ENCODE measurements at regions not wholly inside any gene's neighbourhood (a gene's known extent, or its start where the extent isn't known, plus 50 kb on each side); places are given as distances from the start of the nearest gene placed in this dataset.

DNA sequence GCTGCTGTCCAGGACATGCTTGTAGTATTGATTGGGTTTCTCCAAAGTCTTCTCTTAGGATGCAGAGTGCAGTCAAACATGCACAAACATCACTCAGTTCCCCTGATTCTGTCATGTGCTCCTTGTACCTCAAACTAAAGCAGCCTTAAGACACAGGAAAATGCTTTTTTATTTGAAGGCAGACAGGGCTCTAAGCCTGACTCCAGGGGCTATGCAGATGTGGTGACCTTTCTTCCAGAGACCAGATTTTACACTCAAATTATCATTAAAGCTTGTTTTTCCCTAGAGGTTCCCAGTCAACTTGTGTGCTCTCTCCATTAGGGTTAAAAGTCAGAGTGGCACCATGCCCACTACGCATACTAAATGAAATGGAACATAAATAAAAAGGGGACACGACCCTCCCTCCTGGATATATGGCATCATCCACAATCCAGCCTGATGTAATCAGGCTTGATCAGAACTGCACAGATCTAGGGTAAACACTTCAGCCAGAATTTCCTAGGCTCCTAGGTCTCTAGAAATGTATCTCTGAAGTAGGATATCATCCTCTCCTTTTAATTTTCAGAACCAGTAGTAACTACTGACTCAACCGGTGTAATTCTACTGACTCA lies 771.1 kb downstream of the NR2F1-AS1 start:
- no peak for DNase-seq (ENCODE audit: low read depth in 2 of 3, low spot score in 1 of 3)

DNA sequence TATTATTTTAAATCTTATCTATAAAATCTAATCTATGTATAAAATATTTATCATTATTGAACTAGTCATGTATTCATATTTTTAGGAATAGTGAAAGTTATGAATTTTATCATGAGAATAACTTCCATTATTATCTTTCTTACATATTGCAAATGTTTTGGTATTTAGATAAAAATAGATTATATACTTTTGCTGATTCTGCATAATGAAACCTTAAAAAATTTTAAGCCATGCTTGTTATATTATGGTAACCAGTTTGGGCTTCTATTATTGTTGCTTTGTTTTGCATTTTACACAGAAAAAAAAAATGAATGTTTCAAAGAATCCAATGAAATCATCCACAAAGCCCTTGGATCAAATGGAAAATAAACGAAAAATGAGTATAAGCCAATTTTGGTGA lies 772.5 kb downstream of the NR2F1-AS1 start:
- DNase-seq (ENCODE audit: low read depth in 2 of 3, low spot score in 1 of 3), result no peak

DNA sequence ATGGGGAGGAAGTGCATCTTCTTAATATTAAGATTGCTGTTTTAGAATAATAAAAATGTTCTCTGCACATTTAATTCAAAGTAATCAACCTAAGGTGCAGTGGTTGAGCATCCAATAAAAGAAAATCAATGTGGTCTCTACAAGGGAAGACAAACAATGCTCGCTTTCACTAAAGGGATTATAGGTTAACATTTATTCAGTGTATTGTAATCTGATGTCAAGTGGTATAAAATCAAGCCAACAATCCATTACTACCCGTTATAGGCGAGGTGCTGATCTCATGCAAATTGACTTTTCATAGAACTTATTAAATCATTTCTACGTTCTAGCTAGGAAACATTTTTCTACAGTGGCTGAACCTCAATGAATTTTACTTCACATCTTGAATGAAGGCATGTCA lies 773.9 kb downstream of the NR2F1-AS1 start:
- DNase-seq (ENCODE audit: low read depth in 2 of 3, low spot score in 1 of 3), result no peak

GRCh38 chr5:92805446-92805845 lies 775.6 kb downstream of the NR2F1-AS1 start:
- no peak for DNase-seq (ENCODE audit: low read depth in 2 of 3, low spot score in 1 of 3)

GRCh38 chr5:92801911-92802310 lies 779.1 kb downstream of the NR2F1-AS1 start:
- DNase-seq (ENCODE audit: low read depth in 2 of 3, low spot score in 1 of 3), result no peak

GRCh38 chr5:92800365-92800764 lies 780.7 kb downstream of the NR2F1-AS1 start:
- no peak for DNase-seq (ENCODE audit: low read depth in 2 of 3, low spot score in 1 of 3)

- DNase-seq (ENCODE audit: low read depth in 2 of 3, low spot score in 1 of 3), result no peak
Measured at GRCh38 chr5:92795633-92796032, 785.4 kb downstream of the NR2F1-AS1 start.

DNA sequence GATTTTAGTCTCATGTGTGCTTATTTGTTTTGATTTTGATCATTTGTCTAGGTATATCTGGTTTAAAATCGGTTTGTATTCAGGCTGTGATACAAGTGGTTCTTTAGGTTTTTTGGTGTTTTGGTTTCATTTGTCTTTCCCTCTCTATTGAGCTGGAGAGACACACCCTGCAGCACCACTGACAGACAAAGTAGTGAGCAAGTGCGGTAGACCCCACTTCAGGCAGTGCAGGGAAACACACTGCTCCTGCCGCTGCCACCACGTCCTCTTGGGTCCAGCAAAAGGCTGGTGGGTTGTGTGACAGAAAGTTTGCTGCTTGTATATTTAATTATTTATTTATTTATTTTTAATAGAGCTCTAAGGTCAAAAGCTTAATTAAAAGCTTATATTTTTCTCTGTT lies 801.0 kb downstream of the NR2F1-AS1 start:
- DNase-seq (ENCODE audit: low read depth in 2 of 3, low spot score in 1 of 3), result no peak

GRCh38 chr5:92779536-92779935 lies 801.5 kb downstream of the NR2F1-AS1 start:
- DNase-seq (ENCODE audit: low read depth in 2 of 3, low spot score in 1 of 3), result no peak

- DNase-seq (ENCODE audit: low read depth in 2 of 3, low spot score in 1 of 3), result no peak
Measured at GRCh38 chr5:92778261-92778660, 802.8 kb downstream of the NR2F1-AS1 start.

- no peak for DNase-seq (ENCODE audit: low read depth in 2 of 3, low spot score in 1 of 3)
Measured at GRCh38 chr5:92777421-92777820, 803.6 kb downstream of the NR2F1-AS1 start.

DNA sequence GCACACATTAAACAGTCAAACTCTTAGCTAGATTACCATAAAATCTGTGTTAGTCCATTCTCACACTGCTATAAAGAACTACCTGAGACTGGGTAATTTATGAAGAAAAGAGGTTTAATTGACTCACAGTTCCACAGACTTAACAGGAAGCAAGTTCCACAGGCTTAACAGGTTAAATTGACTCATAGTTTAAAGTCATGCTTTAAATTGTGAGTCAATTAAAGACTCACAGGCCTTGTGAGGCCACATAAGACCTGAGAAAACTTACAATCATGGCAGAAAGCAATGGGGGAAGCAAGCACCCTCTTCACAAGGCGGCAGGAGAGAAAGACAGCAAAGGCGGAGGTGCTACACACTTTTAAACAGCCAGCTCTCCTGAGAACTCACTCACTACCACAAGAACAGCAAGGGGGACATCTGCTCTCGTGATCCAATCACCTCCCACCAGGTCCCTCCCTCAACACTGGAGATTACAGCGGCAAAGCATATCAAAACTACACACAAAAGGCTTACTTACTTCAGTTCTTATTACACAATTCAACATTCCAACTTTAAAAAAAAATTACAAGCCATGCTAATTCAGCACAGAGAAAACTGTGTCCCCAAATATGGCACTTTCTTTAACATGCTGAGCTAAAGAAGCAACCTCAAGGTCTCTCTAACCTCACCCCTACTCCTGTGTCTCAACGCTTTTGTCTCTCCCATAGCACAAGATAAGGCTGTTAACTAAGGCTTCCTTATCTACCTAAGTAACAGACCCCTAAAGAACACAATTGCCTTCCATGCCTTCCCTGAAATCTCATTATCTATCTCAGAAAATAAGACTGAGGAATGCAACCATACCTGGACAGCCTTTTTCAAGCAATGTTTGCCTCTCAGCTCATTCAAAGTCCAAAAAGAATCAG lies 805.1 kb downstream of the NR2F1-AS1 start:
- DNase-seq (ENCODE audit: low read depth in 2 of 3, low spot score in 1 of 3), result no peak

DNA sequence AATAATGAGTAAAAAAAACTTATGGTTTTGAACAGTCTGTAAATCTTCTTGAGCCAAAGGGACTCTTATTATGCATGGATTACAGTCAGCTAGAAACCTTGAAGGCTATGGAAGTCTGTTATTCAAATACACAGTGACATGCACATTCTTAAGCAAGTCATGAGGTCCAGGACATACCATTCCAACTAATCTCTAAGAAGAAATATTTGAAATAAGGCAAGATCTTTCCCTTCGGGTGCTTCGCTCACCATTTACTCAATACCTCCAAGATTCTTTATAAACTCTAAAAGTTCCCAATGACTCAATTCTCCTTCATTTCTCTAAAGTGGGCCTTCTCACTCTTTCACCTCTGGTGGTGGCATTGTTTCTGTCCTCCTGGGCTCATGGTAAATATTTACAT lies 811.0 kb downstream of the NR2F1-AS1 start:
- no peak for DNase-seq (ENCODE audit: low read depth in 2 of 3, low spot score in 1 of 3)

DNA sequence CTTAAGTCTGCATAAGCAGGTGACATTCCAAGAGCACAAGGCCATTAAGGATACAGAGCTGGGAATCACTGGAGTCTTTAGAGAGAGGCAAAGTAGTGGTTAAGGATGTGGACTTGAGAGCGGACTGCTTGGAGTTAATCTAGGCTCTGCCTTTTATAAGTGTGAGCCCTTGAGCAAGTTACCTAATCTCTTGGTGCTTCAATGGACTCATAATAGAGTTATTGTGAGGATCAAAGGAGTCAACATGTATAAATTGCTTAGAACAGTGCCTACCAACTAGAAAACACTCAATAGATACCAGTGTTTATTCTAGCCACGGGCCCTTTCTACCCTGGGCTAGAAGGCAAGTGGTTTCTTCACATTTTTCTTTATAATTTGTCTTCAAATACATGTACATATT lies 819.4 kb downstream of the NR2F1-AS1 start:
- DNase-seq (ENCODE audit: low read depth in 2 of 3, low spot score in 1 of 3), result no peak

- no peak for DNase-seq (ENCODE audit: low read depth in 2 of 3, low spot score in 1 of 3)
Measured at GRCh38 chr5:92760550-92760949, 820.5 kb downstream of the NR2F1-AS1 start.

GRCh38 chr5:92758552-92758951 lies 822.5 kb downstream of the NR2F1-AS1 start:
- no peak for DNase-seq (ENCODE audit: low read depth in 2 of 3, low spot score in 1 of 3)

- no peak for DNase-seq (ENCODE audit: low read depth in 2 of 3, low spot score in 1 of 3)
Measured at GRCh38 chr5:92749943-92750342, 831.1 kb downstream of the NR2F1-AS1 start.

- no peak for DNase-seq (ENCODE audit: low read depth in 2 of 3, low spot score in 1 of 3)
Measured at GRCh38 chr5:92748072-92748676, 832.8 kb downstream of the NR2F1-AS1 start.

GRCh38 chr5:92741906-92742305 lies 839.1 kb downstream of the NR2F1-AS1 start:
- no peak for DNase-seq (ENCODE audit: low read depth in 2 of 3, low spot score in 1 of 3)

DNA sequence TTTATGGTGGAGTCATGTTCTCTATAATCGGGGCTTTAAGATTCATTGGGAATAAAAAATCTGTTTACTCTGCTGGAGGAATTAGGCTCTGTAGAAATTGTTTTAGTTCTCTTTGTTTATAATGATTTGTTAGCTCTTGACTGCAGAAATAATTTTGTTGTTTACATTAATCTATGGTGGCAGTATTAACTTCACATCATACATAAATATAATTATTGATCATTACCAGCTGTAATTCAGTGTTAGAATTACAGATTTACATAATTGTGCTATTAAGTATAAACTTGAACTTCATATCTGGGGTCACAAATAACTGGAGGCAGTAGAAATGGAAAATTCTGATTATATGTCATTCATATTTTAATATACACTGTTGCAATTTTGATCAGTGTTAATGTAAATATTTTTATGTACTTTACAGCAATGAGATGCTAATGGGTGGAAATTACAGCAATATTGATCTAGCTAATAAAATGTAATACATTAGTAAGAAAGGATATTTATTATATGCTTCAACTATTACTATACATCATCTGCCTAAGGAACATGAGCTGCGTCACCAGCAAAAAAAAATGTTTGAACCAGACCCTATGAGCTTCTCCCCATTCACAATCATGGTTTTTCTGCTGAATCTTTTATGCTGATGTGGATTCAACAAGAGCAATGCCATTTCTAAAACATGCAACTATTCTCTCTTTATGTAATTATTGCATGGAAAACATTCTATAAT lies 846.6 kb downstream of the NR2F1-AS1 start:
- DNase-seq (ENCODE audit: low read depth in 2 of 3, low spot score in 1 of 3), result no peak

- no peak for DNase-seq (ENCODE audit: low read depth in 2 of 3, low spot score in 1 of 3)
Measured at GRCh38 chr5:92730486-92730885, 850.5 kb downstream of the NR2F1-AS1 start.

DNA sequence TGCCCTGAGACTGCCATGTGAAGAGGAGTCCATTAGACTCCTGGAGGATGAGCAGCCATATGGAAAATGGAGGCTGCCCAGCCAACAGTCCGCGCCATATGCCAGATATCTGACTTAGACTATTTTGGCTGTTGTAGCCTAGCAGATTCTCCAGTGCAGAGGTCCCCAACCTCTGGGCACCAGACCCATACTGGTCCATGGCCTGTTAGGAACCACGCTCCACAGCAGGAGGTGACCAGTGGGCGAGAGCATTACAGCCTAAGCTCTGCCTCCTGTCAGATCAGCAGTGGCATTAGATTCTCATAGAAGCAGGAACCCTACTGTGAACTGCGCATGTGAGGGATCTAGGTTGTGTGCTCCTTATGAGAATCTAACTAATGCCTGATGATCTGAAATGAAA lies 851.9 kb downstream of the NR2F1-AS1 start:
- DNase-seq (ENCODE audit: low read depth in 2 of 3, low spot score in 1 of 3), result no peak

Data from stimulated activated CD4-positive, alpha-beta T cell treated with anti-CD3 and anti-CD28 coated beads, Interleukin-12 subunit alpha, Interleukin-12 subunit beta, amount 100 ng/mL, for 48 hours (primary cell).